Type B pancreatic cell (in vitro differentiated cells): ENCODE measurements at regions not wholly inside any gene's neighbourhood (a gene's known extent, or its start where the extent isn't known, plus 50 kb on each side); places are given as distances from the start of the nearest gene placed in this dataset.
A peak's percentile ranks its signal among the peaks of the same experiment; 100 is the strongest.

ENCODE experiments used
- DNase-seq: peaks from one replicate; pipeline ENCODE4 v3.0.0; 2021; ENCODE audit warnings: mixed read lengths; ENCODE audit not compliant: unreplicated experiment; ENCODE audit errors: extremely low spot score
- H3K27ac Mint-ChIP-seq: 2 replicates; pipeline ENCODE4 v1.8.0; 2021; ENCODE audit warnings: mild to moderate bottlenecking, mixed read lengths
- H3K27me3 Mint-ChIP-seq: 2 replicates; pipeline ENCODE4 v1.8.0; 2021; ENCODE audit warnings: mixed read lengths
- H3K36me3 Mint-ChIP-seq: 2 replicates; pipeline ENCODE4 v1.8.0; 2021; ENCODE audit warnings: mixed read lengths
- H3K4me1 Mint-ChIP-seq: one replicate; pipeline ENCODE4 v1.8.0; 2021; ENCODE audit warnings: mixed read lengths; ENCODE audit not compliant: unreplicated experiment
- H3K4me3 Mint-ChIP-seq: 2 replicates; pipeline ENCODE4 v1.8.0; 2021; ENCODE audit warnings: mild to moderate bottlenecking, mixed read lengths
- H3K9me3 Mint-ChIP-seq: 2 replicates; pipeline ENCODE4 v1.8.0; 2021; ENCODE audit warnings: mixed read lengths
- CTCF ChIP-seq: fragments of 200-600 bp; sonication (generic); conservative IDR thresholded peaks from 2 replicates; pipeline ENCODE4 v1.5.0; 2021; ENCODE audit warnings: antibody characterized with exemption, mild to moderate bottlenecking

- Mint-ChIP-seq H3K9me3 (no peaks in the 10 kb centered on the region), H3K4me1 (peaks cover 64% of the 10 kb centered on the region), H3K27ac (no peak overlapping the region), H3K36me3 (peaks cover 7% of the 10 kb centered on the region), H3K27me3 (no peaks in the 10 kb centered on the region), H3K4me3 (no peak overlapping the region)
- DNase-seq = no peak
- TF ChIP-seq CTCF = no peak
These were observed 144.4 kb upstream of the NR2F2 start for GRCh38 chr15:96186105-96186504.

GRCh38 chr15:96187341-96188305 is 142.9 kb upstream of the NR2F2 start:
- no peaks in the 10 kb centered on the region for H3K9me3 Mint-ChIP-seq

GRCh38 chr15:96197721-96198120 is 132.8 kb upstream of the NR2F2 start:
- Mint-ChIP-seq H3K27ac (no peak overlapping the region), H3K27me3 (no peaks in the 10 kb centered on the region), H3K4me3 (no peak overlapping the region)

More at GRCh38 chr15:96187341-96188305, 142.9 kb upstream of the NR2F2 start:
- Mint-ChIP-seq H3K4me3 (peak overlapping the region; percentile 23), H3K4me1 (peaks cover 49% of the 10 kb centered on the region), H3K27ac (no peak overlapping the region), H3K36me3 (peaks cover 7% of the 10 kb centered on the region), H3K27me3 (no peaks in the 10 kb centered on the region)
- DNase-seq = no peak
- no peak for TF ChIP-seq CTCF

GRCh38 chr15:96199111-96199510 is 131.4 kb upstream of the NR2F2 start:
- H3K27ac Mint-ChIP-seq = no peak overlapping the region
- no peak overlapping the region for H3K4me3 Mint-ChIP-seq
- peaks cover 10% of the 10 kb centered on the region for H3K36me3 Mint-ChIP-seq
- no peak for DNase-seq
- TF ChIP-seq CTCF = no peak
- no peaks in the 10 kb centered on the region for H3K4me1 Mint-ChIP-seq
- H3K27me3 Mint-ChIP-seq = no peaks in the 10 kb centered on the region
- H3K9me3 Mint-ChIP-seq = peaks cover 5% of the 10 kb centered on the region

More at GRCh38 chr15:96197721-96198120, 132.8 kb upstream of the NR2F2 start:
- Mint-ChIP-seq H3K4me1 (no peaks in the 10 kb centered on the region), H3K36me3 (peaks cover 10% of the 10 kb centered on the region), H3K9me3 (peaks cover 9% of the 10 kb centered on the region)
- TF ChIP-seq CTCF = no peak
- DNase-seq = no peak

GRCh38 chr15:96200357-96200967 is 130.0 kb upstream of the NR2F2 start:
- no peak overlapping the region for H3K27ac Mint-ChIP-seq
- peaks cover 5% of the 10 kb centered on the region for H3K9me3 Mint-ChIP-seq
- no peak for DNase-seq
- no peaks in the 10 kb centered on the region for H3K4me1 Mint-ChIP-seq
- no peak for TF ChIP-seq CTCF
- no peaks in the 10 kb centered on the region for H3K27me3 Mint-ChIP-seq
- H3K36me3 Mint-ChIP-seq = peaks cover 10% of the 10 kb centered on the region
- no peak overlapping the region for H3K4me3 Mint-ChIP-seq
